K562 (cell line): ENCODE measurements at regions not wholly inside any gene's neighbourhood (a gene's known extent, or its start where the extent isn't known, plus 50 kb on each side); places are given as distances from the start of the nearest gene placed in this dataset.

Source experiments
- U2AF1 ChIP-seq: fragments of 200-400 bp; formaldehyde crosslinking; optimal IDR thresholded peaks from 2 replicates; pipeline ENCODE3; 2017; ENCODE audit warnings: mild to moderate bottlenecking, low read depth, low read length, moderate library complexity
- TF ChIP-seq, protein P1 (sequence below): sonication (generic); formaldehyde crosslinking; IDR thresholded peaks from 2 replicates; pipeline ENCODE4 v1.8.1; 2022; ENCODE audit warnings: missing genetic modification reagents
- TF ChIP-seq, protein P2 (sequence below), 2 experiments: fragments of 450-650 bp; formaldehyde crosslinking in 1 of 2; IDR thresholded peaks; 2 replicates each; pipeline versions ENCODE4 v1.4.0 to v1.6.1; 2014 to 2020; ENCODE audit warnings: mild to moderate bottlenecking in 2 of 2, borderline replicate concordance in 1 of 2, low read depth in 1 of 2

- TF ChIP-seq, protein P1, sequence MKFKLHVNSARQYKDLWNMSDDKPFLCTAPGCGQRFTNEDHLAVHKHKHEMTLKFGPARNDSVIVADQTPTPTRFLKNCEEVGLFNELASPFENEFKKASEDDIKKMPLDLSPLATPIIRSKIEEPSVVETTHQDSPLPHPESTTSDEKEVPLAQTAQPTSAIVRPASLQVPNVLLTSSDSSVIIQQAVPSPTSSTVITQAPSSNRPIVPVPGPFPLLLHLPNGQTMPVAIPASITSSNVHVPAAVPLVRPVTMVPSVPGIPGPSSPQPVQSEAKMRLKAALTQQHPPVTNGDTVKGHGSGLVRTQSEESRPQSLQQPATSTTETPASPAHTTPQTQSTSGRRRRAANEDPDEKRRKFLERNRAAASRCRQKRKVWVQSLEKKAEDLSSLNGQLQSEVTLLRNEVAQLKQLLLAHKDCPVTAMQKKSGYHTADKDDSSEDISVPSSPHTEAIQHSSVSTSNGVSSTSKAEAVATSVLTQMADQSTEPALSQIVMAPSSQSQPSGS: no peak
- TF ChIP-seq, protein P2, sequence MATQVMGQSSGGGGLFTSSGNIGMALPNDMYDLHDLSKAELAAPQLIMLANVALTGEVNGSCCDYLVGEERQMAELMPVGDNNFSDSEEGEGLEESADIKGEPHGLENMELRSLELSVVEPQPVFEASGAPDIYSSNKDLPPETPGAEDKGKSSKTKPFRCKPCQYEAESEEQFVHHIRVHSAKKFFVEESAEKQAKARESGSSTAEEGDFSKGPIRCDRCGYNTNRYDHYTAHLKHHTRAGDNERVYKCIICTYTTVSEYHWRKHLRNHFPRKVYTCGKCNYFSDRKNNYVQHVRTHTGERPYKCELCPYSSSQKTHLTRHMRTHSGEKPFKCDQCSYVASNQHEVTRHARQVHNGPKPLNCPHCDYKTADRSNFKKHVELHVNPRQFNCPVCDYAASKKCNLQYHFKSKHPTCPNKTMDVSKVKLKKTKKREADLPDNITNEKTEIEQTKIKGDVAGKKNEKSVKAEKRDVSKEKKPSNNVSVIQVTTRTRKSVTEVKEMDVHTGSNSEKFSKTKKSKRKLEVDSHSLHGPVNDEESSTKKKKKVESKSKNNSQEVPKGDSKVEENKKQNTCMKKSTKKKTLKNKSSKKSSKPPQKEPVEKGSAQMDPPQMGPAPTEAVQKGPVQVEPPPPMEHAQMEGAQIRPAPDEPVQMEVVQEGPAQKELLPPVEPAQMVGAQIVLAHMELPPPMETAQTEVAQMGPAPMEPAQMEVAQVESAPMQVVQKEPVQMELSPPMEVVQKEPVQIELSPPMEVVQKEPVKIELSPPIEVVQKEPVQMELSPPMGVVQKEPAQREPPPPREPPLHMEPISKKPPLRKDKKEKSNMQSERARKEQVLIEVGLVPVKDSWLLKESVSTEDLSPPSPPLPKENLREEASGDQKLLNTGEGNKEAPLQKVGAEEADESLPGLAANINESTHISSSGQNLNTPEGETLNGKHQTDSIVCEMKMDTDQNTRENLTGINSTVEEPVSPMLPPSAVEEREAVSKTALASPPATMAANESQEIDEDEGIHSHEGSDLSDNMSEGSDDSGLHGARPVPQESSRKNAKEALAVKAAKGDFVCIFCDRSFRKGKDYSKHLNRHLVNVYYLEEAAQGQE (IDR thresholded peaks at IDR 0.05; ENCODE audit: borderline replicate concordance): no peak
- TF ChIP-seq, protein P2 (CRISPR knock-in tag; IDR thresholded peaks at IDR 0.05; ENCODE audit: low read depth): no peak
- no peak for TF ChIP-seq U2AF1
These were observed 359.5 kb downstream of the PTEN start for GRCh38 chr10:88222881-88223280.
